ENCODE measurements at regions not wholly inside any gene's neighbourhood (a gene's known extent, or its start where the extent isn't known, plus 50 kb on each side); places are given as distances from the start of the nearest gene placed in this dataset.

DNA sequence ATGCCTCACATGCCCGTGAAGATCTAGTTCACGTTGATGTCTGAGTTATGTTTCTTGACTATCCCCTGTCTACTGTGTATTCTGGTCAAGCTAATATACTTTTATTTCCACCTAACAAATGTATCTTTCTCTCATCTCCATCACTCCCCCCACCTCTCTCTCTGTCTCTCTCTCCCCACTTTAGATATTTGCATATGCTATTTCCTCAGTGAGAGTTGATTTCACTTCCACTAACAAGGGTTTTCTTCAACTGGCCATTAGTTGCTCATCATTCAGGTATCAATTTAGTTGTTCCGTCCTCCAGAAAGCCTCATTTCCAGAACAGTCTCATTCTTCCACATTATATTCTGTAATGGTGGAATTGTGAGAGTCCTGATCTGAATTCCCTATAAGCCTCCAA, 1777.8 kb upstream of the TENM3 start:
- DNase-seq = no peak

DNA sequence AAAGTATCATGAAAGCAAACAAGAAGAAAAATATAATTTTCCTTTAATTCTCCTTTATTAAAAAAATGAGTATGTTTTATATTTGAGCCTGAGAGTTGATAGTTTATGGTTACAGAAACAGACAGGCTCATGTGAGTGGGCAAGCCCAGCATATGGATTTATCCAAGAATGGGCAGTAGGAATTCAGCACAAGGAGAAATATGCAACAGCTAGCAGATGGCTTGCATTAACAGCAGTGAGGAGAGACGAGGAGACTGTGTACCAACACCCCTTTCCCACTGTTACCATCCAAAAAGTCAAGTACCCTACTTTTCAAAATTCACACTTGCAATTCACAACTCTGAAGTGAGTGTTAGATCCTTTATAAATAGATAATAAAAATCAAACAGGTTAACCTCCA, 1760.2 kb upstream of the TENM3 start:
- DNase-seq = no peak

DNA sequence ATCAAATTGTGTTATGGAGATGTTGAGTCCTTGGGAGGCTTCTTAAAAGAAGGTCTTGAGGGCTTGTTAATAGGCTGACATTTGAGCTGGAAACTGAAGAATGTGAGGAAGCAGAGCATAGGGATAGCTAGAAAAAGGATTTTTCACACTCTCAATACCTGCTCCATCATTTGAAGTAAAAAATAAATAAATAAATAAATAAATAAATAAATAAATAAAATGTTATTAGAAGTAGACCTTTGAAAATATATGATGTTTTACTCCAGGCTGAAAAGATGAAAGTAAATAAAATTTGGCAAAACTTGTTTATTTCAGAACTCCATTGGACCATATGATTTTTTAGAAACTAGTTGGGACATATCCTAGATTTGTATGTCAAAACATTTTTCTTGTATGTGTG, 1757.8 kb upstream of the TENM3 start:
- no peak for DNase-seq

DNA sequence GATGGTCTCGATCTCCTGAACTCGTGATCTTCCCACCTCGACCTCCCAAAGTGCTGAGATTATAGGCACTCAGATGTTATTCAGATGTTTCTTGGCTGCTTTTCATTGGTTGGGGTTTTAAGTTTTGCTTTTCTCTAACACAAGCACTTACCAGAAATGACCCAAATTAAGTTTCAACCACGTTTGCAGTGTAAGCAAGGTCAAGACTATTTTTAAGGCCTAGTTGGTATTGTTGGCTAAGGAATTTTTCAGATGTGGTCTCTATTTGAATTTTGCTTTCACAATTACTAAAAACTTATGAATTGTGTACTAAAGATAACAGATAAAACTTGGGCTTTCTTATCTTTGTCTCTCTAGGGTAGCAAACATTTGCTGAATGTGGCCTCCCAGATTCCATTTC, 1756.9 kb upstream of the TENM3 start:
- no peak for DNase-seq

DNA sequence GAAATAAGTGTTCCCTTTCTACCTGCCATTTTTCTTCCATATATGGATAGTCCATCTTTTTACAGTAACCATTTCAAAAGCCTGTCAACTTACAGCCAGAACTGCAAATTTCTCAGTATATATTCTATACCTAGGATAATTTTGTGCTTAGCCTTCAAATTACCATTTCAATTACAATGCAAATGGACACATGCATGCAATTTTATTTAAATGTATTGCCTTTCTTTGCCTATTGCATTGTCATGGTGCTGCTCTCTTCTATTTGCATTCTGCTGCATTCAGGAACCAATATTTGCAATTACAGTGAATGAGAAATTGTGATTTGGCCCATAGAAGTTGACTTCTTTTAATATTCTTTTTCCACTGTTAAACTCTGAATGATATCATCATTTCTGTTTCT, 1753.4 kb upstream of the TENM3 start:
- DNase-seq = no peak

- DNase-seq = no peak
Measured at GRCh38 chr4:180491210-180491609, 1752.0 kb upstream of the TENM3 start.

- DNase-seq = no peak
Measured at GRCh38 chr4:180493299-180493698, 1749.9 kb upstream of the TENM3 start.

DNA sequence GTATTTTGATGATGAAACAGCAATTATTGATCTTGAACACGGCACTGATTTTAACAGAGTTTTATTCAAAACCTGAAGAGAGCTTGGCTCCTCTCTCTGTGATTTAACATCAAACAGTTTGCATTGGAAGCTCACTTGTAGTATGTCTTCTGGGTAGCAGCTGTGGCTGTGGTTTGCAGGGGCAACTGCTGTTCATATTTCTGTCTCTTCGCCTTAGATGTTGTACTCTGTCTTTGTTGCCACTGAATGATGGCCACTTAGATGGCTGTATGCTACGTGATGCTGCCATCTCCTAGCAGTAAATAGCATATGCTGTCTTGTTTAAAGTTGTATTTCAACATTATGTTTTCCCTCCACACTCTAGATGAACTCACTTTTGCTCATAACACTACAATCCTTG, 1743.0 kb upstream of the TENM3 start:
- no peak for DNase-seq

DNA sequence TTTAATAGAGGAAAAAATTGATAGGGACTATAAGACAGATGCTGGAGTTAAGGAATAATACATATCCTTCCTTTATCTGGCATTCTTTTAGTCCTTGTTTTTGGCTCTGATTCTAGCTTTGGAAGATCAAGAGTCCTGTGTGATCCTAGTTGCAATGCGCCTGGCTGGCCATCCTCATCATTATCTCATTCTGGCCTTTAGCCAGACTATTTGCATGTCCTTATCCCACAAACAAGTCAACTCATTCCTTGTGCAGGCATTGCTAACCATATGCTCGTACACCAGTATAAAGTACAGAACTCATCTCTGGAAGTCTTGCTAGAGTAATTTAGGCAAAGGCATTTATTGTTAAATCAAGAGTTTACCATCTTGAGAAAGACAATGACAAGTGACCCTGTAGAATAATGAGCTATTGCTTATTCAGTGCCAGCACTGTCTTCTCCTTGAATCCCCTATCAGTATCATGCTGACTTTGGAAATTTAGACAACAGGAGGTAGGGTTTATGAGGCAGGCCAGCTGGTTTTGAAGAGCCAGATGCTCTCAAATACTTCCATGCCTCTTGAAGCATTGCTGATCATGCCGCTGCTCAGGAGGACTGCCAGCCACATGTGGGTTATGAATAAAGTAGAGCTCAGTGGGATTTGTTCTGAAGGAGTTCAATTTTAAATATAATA, 1730.3 kb upstream of the TENM3 start:
- DNase-seq = no peak

- DNase-seq = no peak
Measured at GRCh38 chr4:180518906-180519305, 1724.3 kb upstream of the TENM3 start.

- no peak for DNase-seq
Measured at GRCh38 chr4:180521181-180521580, 1722.0 kb upstream of the TENM3 start.

DNA sequence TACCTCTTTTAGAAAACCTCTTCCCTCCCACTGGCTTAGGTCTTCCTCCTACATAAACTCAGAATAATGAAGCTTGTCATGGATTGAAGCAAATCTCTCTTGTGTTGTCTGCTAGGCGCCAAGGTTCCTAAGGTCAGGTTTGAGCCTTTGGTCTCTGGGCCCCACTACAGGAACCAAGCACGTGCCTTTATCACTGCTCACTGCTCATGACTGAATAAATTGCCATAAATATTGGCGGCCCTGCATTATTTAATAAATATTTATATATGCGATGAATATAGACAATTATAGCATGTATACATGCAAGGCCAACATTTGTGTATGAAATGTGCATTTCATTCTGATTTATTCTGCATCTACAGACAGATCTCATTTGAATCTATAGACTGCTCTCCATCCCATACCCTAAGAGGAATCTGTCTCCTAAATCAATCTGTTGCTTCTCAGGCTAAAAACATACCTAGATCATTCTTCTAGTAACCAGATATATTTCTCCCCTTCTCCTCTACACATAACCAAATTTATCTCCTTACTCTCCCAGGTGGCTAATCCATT, 1717.6 kb upstream of the TENM3 start:
- no peak for DNase-seq

GRCh38 chr4:180528003-180528402, 1715.2 kb upstream of the TENM3 start:
- no peak for DNase-seq

GRCh38 chr4:180530787-180531186, 1712.4 kb upstream of the TENM3 start:
- DNase-seq = no peak

GRCh38 chr4:180532691-180533090, 1710.5 kb upstream of the TENM3 start:
- DNase-seq = no peak

DNA sequence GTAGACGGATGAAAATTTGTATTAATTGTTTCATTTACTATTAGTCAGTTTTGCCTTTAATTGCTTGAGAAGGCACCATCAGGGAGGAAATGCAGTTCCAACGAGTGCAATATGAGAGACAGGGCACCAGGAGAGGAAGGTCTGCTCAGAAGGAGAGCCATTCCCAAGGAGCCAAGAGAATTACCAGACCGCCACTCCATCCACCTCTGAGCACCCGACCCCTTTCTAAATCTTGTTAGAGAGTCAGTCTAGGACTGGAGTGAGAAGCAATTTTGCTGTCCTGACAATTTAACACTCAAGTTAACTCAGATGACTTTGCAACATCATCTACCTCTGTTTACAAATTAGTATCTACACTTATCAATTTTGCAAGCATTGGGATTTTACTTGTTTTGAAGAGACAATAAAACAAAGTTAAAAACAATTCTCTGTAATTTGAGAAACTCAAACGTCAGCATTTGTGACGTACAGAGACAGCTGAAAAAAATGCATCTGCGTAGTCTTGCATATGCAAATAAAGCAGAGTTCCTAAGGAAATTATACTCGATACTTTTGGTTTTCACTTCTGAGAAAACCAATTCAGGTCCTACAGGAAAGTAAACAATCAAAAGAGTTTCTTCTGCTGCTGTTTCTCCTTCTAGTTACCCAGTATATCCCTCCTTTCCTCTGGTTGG, 1704.7 kb upstream of the TENM3 start:
- no peak for DNase-seq

DNA sequence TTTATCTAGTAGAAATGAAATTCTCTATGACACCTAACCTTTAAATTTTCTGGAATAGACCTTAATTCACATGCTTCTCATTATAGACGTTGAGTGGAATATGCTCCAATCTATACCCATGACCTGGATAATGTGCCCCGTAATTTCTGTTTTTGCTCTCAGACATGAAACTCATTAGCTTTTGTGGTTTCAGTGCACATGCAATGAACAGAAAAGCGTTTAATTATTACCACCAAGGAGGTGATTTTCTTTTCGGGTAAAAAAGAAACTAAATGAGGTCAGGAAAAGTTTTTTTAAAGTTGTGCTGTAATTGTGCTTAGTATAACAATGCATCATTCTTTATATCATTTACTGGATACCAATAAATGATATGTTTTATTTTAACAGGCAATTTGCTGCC, 1703.9 kb upstream of the TENM3 start:
- no peak for DNase-seq

DNA sequence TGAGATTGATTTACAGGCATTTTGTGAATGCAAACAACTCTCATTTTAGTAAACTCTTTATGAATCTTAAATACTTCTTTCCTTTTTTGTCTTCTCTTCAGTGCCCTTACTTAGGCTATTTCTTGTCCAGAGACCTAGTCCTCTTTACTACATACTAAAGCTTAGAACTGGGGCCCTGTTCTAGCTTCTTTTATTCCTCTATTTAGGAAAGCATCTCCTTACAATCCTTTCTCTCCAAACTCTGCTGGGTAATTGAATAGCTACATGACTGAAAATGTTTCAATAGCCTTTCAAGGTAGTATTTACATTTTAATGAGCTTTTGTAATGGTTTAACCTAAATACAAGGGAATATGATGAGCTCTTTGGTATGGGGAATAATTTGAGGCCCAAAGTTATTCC, 1701.5 kb upstream of the TENM3 start:
- no peak for DNase-seq

GRCh38 chr4:180542445-180543100, 1700.6 kb upstream of the TENM3 start:
- no peak for DNase-seq

DNA sequence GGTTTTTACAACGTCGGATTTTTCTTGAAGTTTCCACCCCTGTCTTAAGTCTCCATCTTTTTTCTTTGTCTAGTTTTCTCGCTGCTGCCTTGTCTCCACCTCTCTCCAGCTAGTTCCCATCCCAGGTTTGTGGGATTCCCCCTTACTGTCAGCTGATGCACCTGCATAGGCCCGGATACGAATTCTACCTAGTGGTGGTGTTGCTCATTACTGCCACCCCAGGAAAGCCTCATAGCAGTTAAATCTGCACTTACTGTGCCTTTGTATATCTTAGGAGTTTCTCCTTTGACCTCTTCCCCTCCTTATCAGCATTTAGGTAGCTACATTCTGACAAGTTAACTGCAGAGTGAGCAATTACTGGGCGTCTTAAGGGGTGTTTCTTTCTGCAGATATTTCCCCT, 1693.1 kb upstream of the TENM3 start:
- no peak for DNase-seq

- DNase-seq = no peak
Measured at GRCh38 chr4:180557348-180557747, 1685.9 kb upstream of the TENM3 start.

DNA sequence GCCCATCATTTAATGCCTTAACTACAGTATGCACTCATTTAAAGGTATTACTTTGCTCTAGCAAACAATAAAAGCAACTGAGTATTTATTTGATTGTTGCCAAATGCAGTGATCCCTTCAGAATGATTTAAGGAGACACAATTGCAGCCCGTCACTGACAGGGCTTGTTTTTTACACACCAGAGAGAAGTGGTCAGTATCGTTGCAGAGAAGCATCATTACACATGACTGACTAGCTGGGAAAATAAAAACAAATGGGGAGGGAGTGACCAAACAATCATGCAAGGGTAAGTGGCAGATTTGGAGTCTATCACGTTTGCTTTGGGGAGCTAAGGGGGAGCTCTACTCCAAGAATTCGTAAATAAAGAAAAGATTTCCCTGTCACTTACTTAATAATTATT, 1685.3 kb upstream of the TENM3 start:
- no peak for DNase-seq

- no peak for DNase-seq
Measured at GRCh38 chr4:180558427-180558826, 1684.8 kb upstream of the TENM3 start.

GRCh38 chr4:180560896-180561295, 1682.3 kb upstream of the TENM3 start:
- DNase-seq = no peak
